ENCODE measurements at regions not wholly inside any gene's neighbourhood (a gene's known extent, or its start where the extent isn't known, plus 50 kb on each side); places are given as distances from the start of the nearest gene placed in this dataset.
"Not testable (repeated sequence)": the region's sequence is repeated elsewhere in the genome, so short reads cannot be mapped to it uniquely, and the experiment has no call there.

DNA sequence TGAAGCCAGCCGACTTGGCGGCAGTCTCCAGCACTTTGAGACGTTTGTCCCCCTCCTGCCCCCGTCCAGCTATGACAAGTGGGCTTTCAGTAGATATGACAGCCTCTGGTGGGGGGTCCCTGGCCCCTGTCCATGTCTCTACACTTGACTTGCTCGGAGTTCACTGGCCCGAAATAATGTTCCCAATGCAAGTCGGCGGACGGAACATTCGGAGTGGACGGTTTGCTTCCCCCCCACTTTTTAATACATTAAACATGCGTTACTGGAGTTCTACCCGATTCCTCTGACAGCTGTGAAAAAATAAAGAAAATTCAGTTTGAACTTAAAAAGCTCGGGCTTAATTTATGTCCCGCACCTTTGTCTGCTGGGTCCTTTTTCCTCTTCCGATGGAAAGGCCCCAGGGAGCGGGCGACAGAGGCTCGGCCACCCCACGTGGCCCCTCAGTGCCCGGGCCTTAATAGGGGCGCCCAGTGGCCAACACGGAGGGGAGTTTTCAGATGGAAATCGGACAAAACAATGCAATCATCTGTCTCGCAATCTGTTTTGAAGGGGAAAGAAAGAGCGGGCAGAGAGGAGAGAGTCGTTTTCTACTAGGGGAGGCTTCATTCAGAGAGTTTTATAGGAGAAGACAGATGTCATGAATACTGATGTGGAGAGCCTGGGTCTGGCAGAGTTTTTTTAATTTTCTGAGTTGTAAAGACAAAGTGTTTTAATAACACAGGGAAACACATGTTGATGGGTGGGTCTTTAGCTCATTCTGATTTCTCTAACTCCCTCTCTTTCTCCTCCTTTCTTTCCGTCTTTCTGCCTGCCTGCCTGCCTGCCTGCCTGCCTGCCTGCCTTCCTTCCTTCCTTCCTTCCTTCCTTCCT, 50.2 kb downstream of the SMIM38 start:
- peaks cover 7% of the 10 kb centered on the region for H3K27me3 Mint-ChIP-seq (ENCODE audit: low read depth)
- H3K9me3 Mint-ChIP-seq: peaks cover 6% of the 10 kb centered on the region
- peak overlapping the region; percentile 30 for H3K27ac Mint-ChIP-seq
- H3K4me3 Mint-ChIP-seq: no peak overlapping the region
- TF ChIP-seq, protein P1, sequence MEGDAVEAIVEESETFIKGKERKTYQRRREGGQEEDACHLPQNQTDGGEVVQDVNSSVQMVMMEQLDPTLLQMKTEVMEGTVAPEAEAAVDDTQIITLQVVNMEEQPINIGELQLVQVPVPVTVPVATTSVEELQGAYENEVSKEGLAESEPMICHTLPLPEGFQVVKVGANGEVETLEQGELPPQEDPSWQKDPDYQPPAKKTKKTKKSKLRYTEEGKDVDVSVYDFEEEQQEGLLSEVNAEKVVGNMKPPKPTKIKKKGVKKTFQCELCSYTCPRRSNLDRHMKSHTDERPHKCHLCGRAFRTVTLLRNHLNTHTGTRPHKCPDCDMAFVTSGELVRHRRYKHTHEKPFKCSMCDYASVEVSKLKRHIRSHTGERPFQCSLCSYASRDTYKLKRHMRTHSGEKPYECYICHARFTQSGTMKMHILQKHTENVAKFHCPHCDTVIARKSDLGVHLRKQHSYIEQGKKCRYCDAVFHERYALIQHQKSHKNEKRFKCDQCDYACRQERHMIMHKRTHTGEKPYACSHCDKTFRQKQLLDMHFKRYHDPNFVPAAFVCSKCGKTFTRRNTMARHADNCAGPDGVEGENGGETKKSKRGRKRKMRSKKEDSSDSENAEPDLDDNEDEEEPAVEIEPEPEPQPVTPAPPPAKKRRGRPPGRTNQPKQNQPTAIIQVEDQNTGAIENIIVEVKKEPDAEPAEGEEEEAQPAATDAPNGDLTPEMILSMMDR (IDR thresholded peaks at IDR 0.05; ENCODE audit: unreplicated experiment): no peak
- H3K4me1 Mint-ChIP-seq: no peaks in the 10 kb centered on the region
- H3K36me3 Mint-ChIP-seq: peaks cover 5% of the 10 kb centered on the region
- DNase-seq (ENCODE audit: low spot score in 2 of 2, unreplicated experiment in 2 of 2): no peak

DNA sequence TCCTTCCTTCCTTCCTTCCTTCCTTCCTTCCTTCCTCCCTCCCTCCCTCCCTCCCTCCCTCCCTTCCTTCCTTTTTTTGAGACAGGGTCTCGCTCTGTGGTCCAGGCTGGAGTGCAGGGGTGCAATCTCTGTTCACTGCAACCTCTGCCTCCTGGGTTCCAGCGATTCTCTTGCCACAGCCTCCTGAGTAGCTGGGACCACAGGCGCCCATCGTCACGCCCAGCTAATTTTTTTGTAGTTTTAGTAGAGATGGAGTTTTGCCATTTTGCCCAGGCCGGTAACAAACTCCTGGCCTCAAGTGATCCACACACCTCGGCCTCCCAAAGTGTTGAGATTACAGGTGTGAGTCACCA, 50.9 kb downstream of the SMIM38 start:
- not testable (repeated sequence) for H3K36me3 Mint-ChIP-seq; H3K4me3 Mint-ChIP-seq; DNase-seq (ENCODE audit: low spot score in 2 of 2, unreplicated experiment in 2 of 2); H3K27me3 Mint-ChIP-seq (ENCODE audit: low read depth); H3K4me1 Mint-ChIP-seq; H3K9me3 Mint-ChIP-seq; H3K27ac Mint-ChIP-seq

DNA sequence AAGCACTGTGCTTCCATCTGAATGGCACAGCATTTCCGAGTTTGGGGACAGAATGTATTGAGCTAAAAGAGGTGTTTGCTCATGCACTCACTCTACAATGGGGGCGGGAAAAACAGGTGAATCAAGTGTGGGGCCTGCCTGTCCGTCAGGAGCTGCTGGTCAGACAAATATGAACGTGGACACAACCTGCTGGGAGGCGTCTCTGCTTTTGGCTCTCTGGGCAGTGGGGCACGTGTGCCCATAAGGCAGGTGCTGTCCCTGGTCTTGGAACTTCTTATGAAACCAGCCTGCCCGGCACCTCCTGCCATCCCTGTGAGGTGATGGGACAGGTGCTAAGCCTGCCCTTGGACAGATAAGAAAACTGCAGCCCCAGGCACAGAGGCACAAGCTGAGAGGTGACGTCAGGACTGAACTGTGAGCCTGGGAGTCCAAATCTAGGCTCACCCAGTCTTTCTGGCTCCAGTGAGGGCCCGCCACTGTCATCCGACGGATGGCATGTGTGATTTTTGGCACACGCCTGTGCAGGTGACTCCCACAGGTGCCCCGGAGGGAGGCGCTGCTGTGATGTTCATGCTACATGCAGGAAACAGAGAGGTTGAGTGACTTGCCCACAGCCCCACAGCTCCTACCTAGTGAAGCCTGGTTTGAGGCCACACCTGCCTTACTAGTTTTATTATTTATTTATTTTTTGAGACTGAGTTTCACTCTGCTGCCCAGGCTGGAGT, 51.6 kb downstream of the SMIM38 start:
- H3K27me3 Mint-ChIP-seq (ENCODE audit: low read depth): peaks cover 5% of the 10 kb centered on the region
- DNase-seq (ENCODE audit: low spot score in 2 of 2, unreplicated experiment in 2 of 2): no peak
- H3K4me3 Mint-ChIP-seq: no peak overlapping the region
- peaks cover 5% of the 10 kb centered on the region for H3K36me3 Mint-ChIP-seq
- H3K27ac Mint-ChIP-seq: no peak overlapping the region
- peaks cover 6% of the 10 kb centered on the region for H3K9me3 Mint-ChIP-seq
- peaks cover 11% of the 10 kb centered on the region for H3K4me1 Mint-ChIP-seq
- TF ChIP-seq, protein P1 (IDR thresholded peaks at IDR 0.05; ENCODE audit: unreplicated experiment): no peak

DNA sequence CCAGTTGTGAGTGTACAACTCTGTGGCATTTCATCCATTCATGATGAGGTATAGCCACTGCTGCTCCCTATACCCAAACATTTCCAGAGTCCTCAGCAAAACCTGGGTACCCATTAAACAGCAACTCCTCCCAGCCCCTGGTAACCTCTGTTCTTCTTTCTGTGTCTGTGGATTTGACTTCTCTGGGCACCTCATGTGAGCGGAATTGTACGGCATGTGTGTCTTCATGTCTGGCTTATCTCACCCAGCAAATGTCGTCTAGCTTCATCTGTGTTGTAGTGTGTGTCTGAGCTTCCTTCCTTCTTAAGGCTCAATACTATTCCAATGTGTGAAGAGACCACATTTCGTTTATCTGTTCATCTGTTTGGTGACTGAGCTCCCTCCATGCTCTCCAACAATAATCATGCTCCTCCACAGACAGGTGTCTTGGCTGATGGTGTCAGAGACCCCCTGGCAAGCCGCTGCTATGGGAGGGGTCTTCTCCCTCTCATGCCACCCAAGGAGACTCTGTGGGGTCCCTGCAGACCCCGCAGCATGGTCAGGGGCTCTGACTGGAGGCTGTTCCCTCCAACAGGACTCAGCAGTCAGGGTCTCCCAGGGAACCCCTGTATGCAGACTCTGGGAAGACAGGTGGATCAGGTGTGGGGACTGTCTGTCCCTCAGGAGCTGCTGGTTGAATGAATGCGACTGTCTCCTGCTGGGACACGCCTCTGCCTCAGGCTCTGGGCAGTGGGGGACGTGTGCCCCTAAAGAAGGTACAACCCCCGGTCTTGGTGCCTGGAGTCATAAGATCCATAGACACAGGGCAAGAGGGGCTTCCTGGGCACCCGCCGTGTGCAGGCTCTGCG, 52.7 kb downstream of the SMIM38 start:
- H3K4me1 Mint-ChIP-seq: peaks cover 14% of the 10 kb centered on the region
- no peak overlapping the region for H3K4me3 Mint-ChIP-seq
- peaks cover 5% of the 10 kb centered on the region for H3K36me3 Mint-ChIP-seq
- no peak overlapping the region for H3K27ac Mint-ChIP-seq
- peaks cover 6% of the 10 kb centered on the region for H3K9me3 Mint-ChIP-seq
- TF ChIP-seq, protein P1 (IDR thresholded peaks at IDR 0.05; ENCODE audit: unreplicated experiment): no peak
- no peak for DNase-seq (ENCODE audit: low spot score in 2 of 2, unreplicated experiment in 2 of 2)
- H3K27me3 Mint-ChIP-seq (ENCODE audit: low read depth): peaks cover 5% of the 10 kb centered on the region

DNA sequence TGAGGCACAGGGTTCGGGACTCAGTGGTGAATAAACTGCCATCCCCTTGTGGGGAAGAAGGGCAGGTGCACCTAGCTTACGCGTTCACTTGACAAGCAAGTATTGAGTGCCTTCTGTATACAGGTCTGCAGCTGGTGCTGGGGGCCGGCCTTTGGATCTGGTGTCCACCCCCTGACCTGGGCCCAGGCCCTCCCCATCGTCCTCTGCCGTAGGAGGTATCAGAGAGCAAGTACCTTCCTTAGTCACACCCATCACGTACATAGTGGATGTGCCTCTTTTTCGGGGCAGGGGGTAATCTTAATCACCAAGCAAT, 53.3 kb downstream of the SMIM38 start:
- Mint-ChIP-seq H3K4me3 (no peak overlapping the region), H3K36me3 (peaks cover 5% of the 10 kb centered on the region), H3K27ac (no peak overlapping the region), H3K9me3 (peaks cover 6% of the 10 kb centered on the region), H3K4me1 (peaks cover 14% of the 10 kb centered on the region), H3K27me3 (ENCODE audit: low read depth) (peaks cover 5% of the 10 kb centered on the region)
- TF ChIP-seq, protein P1 (IDR thresholded peaks at IDR 0.05; ENCODE audit: unreplicated experiment): peak; percentile 27
- DNase-seq (ENCODE audit: low spot score in 2 of 2, unreplicated experiment in 2 of 2): no peak

All from mesothelial cell of epicardium (in vitro differentiated cells).